Prostate gland (tissue), 2 donors: ENCODE measurements at regions not wholly inside any gene's neighbourhood (a gene's known extent, or its start where the extent isn't known, plus 50 kb on each side); places are given as distances from the start of the nearest gene placed in this dataset.

ENCODE experiments used
- CTCF ChIP-seq, 4 experiments: fragments of 200-600 bp in 2 of 4; fragments of 450-650 bp in 2 of 4; sonication (generic) in 2 of 4; IDR thresholded peaks; 1 replicate in 3 of 4; 2 replicates in 1 of 4; pipeline ENCODE4 v1.5.1; 2016 to 2019; ENCODE audit warnings: antibody characterized with exemption in 4 of 4, mild to moderate bottlenecking in 2 of 4, moderate library complexity in 2 of 4
- POLR2A ChIP-seq: fragments of 450-650 bp; IDR thresholded peaks from one replicate; pipeline ENCODE4 v1.6.1; 2016; ENCODE audit warnings: antibody characterized with exemption, mild to moderate bottlenecking
- POLR2AphosphoS5 ChIP-seq: sonication (generic); formaldehyde crosslinking; IDR thresholded peaks from one replicate; pipeline ENCODE4 v1.6.1; 2017; ENCODE audit warnings: antibody characterized with exemption

GRCh38 chr5:114924769-114925168 lies 244.9 kb downstream of the TRIM36 start:
- TF ChIP-seq CTCF (IDR thresholded peaks at IDR 0.05) (no peak), POLR2A (no peak), POLR2AphosphoS5 (no peak)
